HCT116 (cell line): ENCODE measurements at regions not wholly inside any gene's neighbourhood (a gene's known extent, or its start where the extent isn't known, plus 50 kb on each side); places are given as distances from the start of the nearest gene placed in this dataset.

Experiments
- ATAC-seq: fragments of 200-7000 bp; cut with Tn5 transposase; 2 replicates; pipeline ENCODE4 v1.9.1; 2020; ENCODE audit warnings: mild to moderate bottlenecking, moderate library complexity
- BruUV-seq: library from RNA; stranded (reverse); fragments of 400-500 nt; replicated peaks from 2 replicates; lab custom pipeline; 2021; lab: Mats Ljungman, UMichigan
- CTCF ChIA-PET: fragments of 300-600 bp; sonication (Branson Sonifier 250); formaldehyde crosslinking; loops from one replicate; lab custom pipeline; 2021; ENCODE audit warnings: antibody characterized with exemption; lab: Charles Lee
- POLR2A ChIA-PET: fragments of 300-600, 350-600 bp; sonication (Branson Sonifier 250); formaldehyde crosslinking; loops from one replicate; lab custom pipeline; 2021; ENCODE audit warnings: antibody characterized with exemption; lab: Charles Lee
- RAD21 ChIA-PET, 2 experiments: fragments of 300-600 bp; sonication (Branson Sonifier 250); formaldehyde crosslinking; loops; one replicate each; lab custom pipeline; 2023; ENCODE audit warnings: low total read pairs in 2 of 2; ENCODE audit not compliant: uncharacterized antibody in 2 of 2, unreplicated experiment in 2 of 2, low non-redundant PET in 1 of 2; lab: Charles Lee
- DNase-seq: peaks from one replicate; pipeline ENCODE4 v3.0.0-alpha.2; 2010; ENCODE audit warnings: low read depth, low spot score
- H2AFZ ChIP-seq: fragments of 200-600 bp; shearing (Covaris generic), sonication (generic); 2 replicates; pipeline ENCODE4 v1.6.1; 2017; ENCODE audit warnings: low read depth, mixed run types, mixed read lengths, antibody characterized with exemption, low read length; ENCODE audit not compliant: poor library complexity, severe bottlenecking
- H3K27ac ChIP-seq: 2 replicates; pipeline ENCODE4 v1.5.1; 2012; ENCODE audit warnings: low read depth, low read length
- H3K27me3 ChIP-seq: fragments of 200-600 bp; sonication (generic); 2 replicates; pipeline ENCODE4 v1.6.1; 2016; ENCODE audit warnings: mixed run types, low read length, mixed read lengths; ENCODE audit not compliant: insufficient read depth
- H3K36me3 ChIP-seq, 2 experiments: fragments of 200-500 bp in 1 of 2; fragments of 200-600 bp in 1 of 2; sonication (Bioruptor generic) in 1 of 2; sonication (generic) in 1 of 2; 2 replicates each; pipeline versions ENCODE4 v1.5.1 to v1.6.1; 2014 to 2016; ENCODE audit warnings: low read length in 2 of 2, inconsistent platforms in 1 of 2, mixed read lengths in 1 of 2, mixed run types in 1 of 2; ENCODE audit not compliant: insufficient read depth in 2 of 2, control insufficient read depth in 1 of 2
- H3K4me1 ChIP-seq, 2 experiments: fragments of 200-600 bp in 1 of 2; sonication (generic) in 1 of 2; 2 replicates each; pipeline versions ENCODE4 v1.5.1 to v1.6.1; 2012 to 2017; ENCODE audit warnings: low read length in 2 of 2, inconsistent platforms in 1 of 2, mild to moderate bottlenecking in 1 of 2, mixed read lengths in 1 of 2, mixed run types in 1 of 2, moderate library complexity in 1 of 2; ENCODE audit not compliant: insufficient read depth in 2 of 2, control insufficient read depth in 1 of 2
- H3K4me2 ChIP-seq: fragments of 200-600 bp; sonication (generic); 2 replicates; pipeline ENCODE4 v1.6.1; 2017; ENCODE audit warnings: mixed run types, low read length, mixed read lengths
- H3K4me3 ChIP-seq, 2 experiments: fragments of 200-600 bp in 1 of 2; sonication (generic) in 1 of 2; replicated peaks in 1 of 2; 2 replicates each; pipeline ENCODE4 v1.5.1; 2011 to 2016; ENCODE audit warnings: low read length in 2 of 2, control low read depth in 1 of 2, low read depth in 1 of 2, mild to moderate bottlenecking in 1 of 2, mixed read lengths in 1 of 2, mixed run types in 1 of 2
- H3K79me2 ChIP-seq: fragments of 200-600 bp; sonication (generic); 2 replicates; pipeline ENCODE4 v1.6.1; 2017; ENCODE audit warnings: mild to moderate bottlenecking, mixed run types, low read length, moderate library complexity, mixed read lengths; ENCODE audit not compliant: insufficient read depth
- H3K9ac ChIP-seq: fragments of 200-600 bp; sonication (generic); 2 replicates; pipeline ENCODE4 v1.6.1; 2016; ENCODE audit warnings: low read length, mixed read lengths
- H3K9me2 ChIP-seq: fragments of 200-600 bp; sonication (generic), shearing (Covaris generic); 2 replicates; pipeline ENCODE4 v1.6.1; 2017; ENCODE audit warnings: mixed run types, mild to moderate bottlenecking, moderate library complexity; ENCODE audit not compliant: insufficient read depth
- H3K9me3 ChIP-seq, 2 experiments: fragments of 200-500 bp in 1 of 2; fragments of 200-600 bp in 1 of 2; sonication (Bioruptor generic) in 1 of 2; sonication (generic) in 1 of 2; 2 replicates each; pipeline ENCODE4 v1.6.1; 2014 to 2017; ENCODE audit warnings: low read length in 2 of 2, mixed read lengths in 2 of 2, inconsistent platforms in 1 of 2, low read depth in 1 of 2, mild to moderate bottlenecking in 1 of 2, mixed run types in 1 of 2, moderate library complexity in 1 of 2; ENCODE audit not compliant: control insufficient read depth in 1 of 2, insufficient read depth in 1 of 2
- H4K20me1 ChIP-seq: fragments of 200-600 bp; sonication (generic), shearing (Covaris generic); 2 replicates; pipeline ENCODE4 v1.6.1; 2017; ENCODE audit warnings: mixed run types, mild to moderate bottlenecking, moderate library complexity; ENCODE audit not compliant: insufficient read depth
- CBX3 ChIP-seq: IDR thresholded peaks from 2 replicates; pipeline ENCODE4 v1.6.1; 2012; ENCODE audit warnings: low read depth
- CEBPB ChIP-seq: IDR thresholded peaks from 2 replicates; pipeline ENCODE4 v1.6.1; 2012; ENCODE audit warnings: low read depth
- EGR1 ChIP-seq: IDR thresholded peaks from 2 replicates; pipeline ENCODE4 v1.6.1; 2012; ENCODE audit warnings: low read depth
- ELF1 ChIP-seq: IDR thresholded peaks from 2 replicates; pipeline ENCODE4 v1.6.1; 2012; ENCODE audit warnings: low read depth, borderline replicate concordance
- EZH2 ChIP-seq: fragments of 200-600 bp; sonication (generic); IDR thresholded peaks from 2 replicates; pipeline ENCODE4 v1.6.1; 2017; ENCODE audit warnings: antibody characterized with exemption, mixed run types
- EZH2phosphoT487 ChIP-seq: fragments of 200-600 bp; IDR thresholded peaks from 2 replicates; pipeline ENCODE4 v1.6.1; 2018; ENCODE audit warnings: antibody characterized with exemption, borderline replicate concordance
- FOSL1 ChIP-seq: IDR thresholded peaks from 2 replicates; pipeline ENCODE4 v1.6.1; 2012; ENCODE audit warnings: low read depth
- JUND ChIP-seq: IDR thresholded peaks from 2 replicates; pipeline ENCODE4 v1.6.1; 2012
- POLR2AphosphoS5 ChIP-seq: IDR thresholded peaks from 2 replicates; pipeline ENCODE4 v1.6.1; 2011; ENCODE audit warnings: mild to moderate bottlenecking, low read depth, low read length, moderate library complexity
- RAD21 ChIP-seq: IDR thresholded peaks from 2 replicates; pipeline ENCODE4 v1.6.1; 2012; ENCODE audit warnings: low read depth, mild to moderate bottlenecking
- SIN3A ChIP-seq: IDR thresholded peaks from 2 replicates; pipeline ENCODE4 v1.6.1; 2012; ENCODE audit warnings: low read depth
- SP1 ChIP-seq: IDR thresholded peaks from 2 replicates; pipeline ENCODE4 v1.6.1; 2012; ENCODE audit warnings: low read depth
- SRF ChIP-seq: IDR thresholded peaks from 2 replicates; pipeline ENCODE4 v1.6.1; 2012; ENCODE audit warnings: low read depth
- TCF7L2 ChIP-seq: IDR thresholded peaks from 2 replicates; pipeline ENCODE4 v1.7.0; 2011; ENCODE audit warnings: borderline replicate concordance, inconsistent platforms; ENCODE audit not compliant: insufficient read depth, insufficient read length; ENCODE audit errors: extremely low read depth
- YY1 ChIP-seq: IDR thresholded peaks from 2 replicates; pipeline ENCODE4 v1.6.1; 2011; ENCODE audit warnings: low read length, low read depth, moderate library complexity, mild to moderate bottlenecking; ENCODE audit not compliant: insufficient replicate concordance; ENCODE audit errors: extremely low read depth
- ZFX ChIP-seq: fragments of 450-650 bp; IDR thresholded peaks from 2 replicates; pipeline ENCODE4 v1.6.1; 2017
- ZNF274 ChIP-seq: fragments of 200-500 bp; sonication (Bioruptor generic); IDR thresholded peaks from 2 replicates; pipeline ENCODE4 v1.6.1; 2014; ENCODE audit warnings: mild to moderate bottlenecking, low read depth, low read length, inconsistent platforms
- intact Hi-C: fragments of 100-400 bp; cut with micrococcal nuclease; formaldehyde crosslinking; loops from 2 replicates; pipeline ENCODE4 v1.10.0; 2022
- TF ChIP-seq, protein P1 (sequence below): IDR thresholded peaks from 2 replicates; pipeline ENCODE4 v1.6.1; 2012
- TF ChIP-seq, protein P2 (sequence below): IDR thresholded peaks from 2 replicates; pipeline ENCODE4 v1.6.1; 2012

DNA sequence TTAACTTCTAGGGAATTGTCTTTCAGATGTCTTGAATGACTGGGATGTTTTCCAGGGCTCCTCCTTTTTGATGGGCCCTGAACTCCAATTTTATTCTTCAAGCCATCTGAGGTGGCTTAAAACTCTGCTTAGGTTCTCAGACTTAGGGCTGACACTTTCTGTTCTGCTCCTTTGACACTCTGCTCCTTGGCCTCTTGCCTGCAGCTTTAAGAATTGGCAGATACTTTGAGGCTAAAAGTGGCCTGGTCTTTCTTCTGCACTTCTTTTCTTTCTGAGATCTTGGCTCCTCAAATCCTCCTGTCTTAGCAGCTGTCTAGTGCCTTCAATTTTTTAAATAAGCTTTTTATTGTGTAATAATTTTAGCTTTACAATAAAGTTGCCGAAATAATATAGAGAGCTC, 294.6 kb downstream of the RPS6KC1 start:
- H3K27me3 ChIP-seq: peaks cover 3% of the 10 kb centered on the region; the same call in 1 of the 2 replicates
- CTCF ChIA-PET: no interaction called here
- no peaks in the 10 kb centered on the region for H3K9me3 ChIP-seq
- no peak overlapping the region for H3K9ac ChIP-seq
- H3K36me3 ChIP-seq: no peaks in the 10 kb centered on the region
- DNase-seq (no peak), ATAC-seq (no peak)
- TF ChIP-seq POLR2AphosphoS5 (no peak), EZH2phosphoT487 (no peak), RAD21 (no peak), SIN3A (no peak)
- TF ChIP-seq, protein P1, sequence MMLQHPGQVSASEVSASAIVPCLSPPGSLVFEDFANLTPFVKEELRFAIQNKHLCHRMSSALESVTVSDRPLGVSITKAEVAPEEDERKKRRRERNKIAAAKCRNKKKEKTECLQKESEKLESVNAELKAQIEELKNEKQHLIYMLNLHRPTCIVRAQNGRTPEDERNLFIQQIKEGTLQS: no peak
- no peaks in the 10 kb centered on the region for H3K9me2 ChIP-seq
- intact Hi-C loops: no loop called here
- no TSS peak for BruUV-seq
- no peak overlapping the region for H3K4me3 ChIP-seq
- H3K4me1 ChIP-seq: no peaks in the 10 kb centered on the region
- H2AFZ ChIP-seq: no peak overlapping the region
- H3K79me2 ChIP-seq: no peaks in the 10 kb centered on the region
- no peaks in the 10 kb centered on the region for H4K20me1 ChIP-seq
- no peak overlapping the region for H3K27ac ChIP-seq
- RAD21 ChIA-PET: no interaction called here
- POLR2A ChIA-PET: no interaction called here
- no peak overlapping the region for H3K4me2 ChIP-seq

DNA sequence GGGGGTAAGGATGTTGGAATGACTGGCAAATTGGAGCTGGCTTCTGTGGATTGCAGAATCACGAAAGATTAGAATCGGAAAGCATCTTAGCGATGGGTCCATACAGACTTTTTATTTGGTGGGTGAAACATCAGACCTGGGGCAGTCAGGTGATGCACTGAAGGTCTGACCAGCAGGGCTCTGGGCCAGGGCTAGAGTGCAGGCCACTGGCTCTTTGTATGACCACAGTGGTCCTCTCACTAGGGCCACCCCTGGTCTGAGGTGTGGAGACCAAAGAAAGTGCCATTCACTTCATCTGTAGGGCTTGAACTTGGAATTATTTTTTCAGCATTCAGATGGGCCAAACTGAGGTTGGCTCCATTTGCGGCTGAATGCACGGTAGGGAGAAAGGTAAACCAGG, 306.4 kb downstream of the RPS6KC1 start:
- intact Hi-C loops: no loop called here
- H3K9ac ChIP-seq: no peak overlapping the region
- H3K4me2 ChIP-seq: no peak overlapping the region
- H3K27me3 ChIP-seq: no peaks in the 10 kb centered on the region
- ChIA-PET POLR2A (no interaction called here), CTCF (no interaction called here), RAD21 (no interaction called here)
- H3K27ac ChIP-seq: no peak overlapping the region
- ATAC-seq (no peak), DNase-seq (no peak)
- H3K9me3 ChIP-seq: no peaks in the 10 kb centered on the region
- H4K20me1 ChIP-seq: no peaks in the 10 kb centered on the region
- TF ChIP-seq, protein P1: no peak
- TF ChIP-seq FOSL1: no peak
- no peak for TF ChIP-seq SRF
- TF ChIP-seq, protein P2, sequence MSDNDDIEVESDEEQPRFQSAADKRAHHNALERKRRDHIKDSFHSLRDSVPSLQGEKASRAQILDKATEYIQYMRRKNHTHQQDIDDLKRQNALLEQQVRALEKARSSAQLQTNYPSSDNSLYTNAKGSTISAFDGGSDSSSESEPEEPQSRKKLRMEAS: no peak
- TF ChIP-seq ZNF274: no peak
- TF ChIP-seq YY1: no peak
- TF ChIP-seq POLR2AphosphoS5: no peak
- TF ChIP-seq TCF7L2: no peak
- TF ChIP-seq JUND: no peak
- no peak for TF ChIP-seq EZH2
- TF ChIP-seq SIN3A: no peak
- no peak for TF ChIP-seq CBX3
- TF ChIP-seq ELF1: no peak
- TF ChIP-seq ZFX: no peak
- TF ChIP-seq EZH2phosphoT487: no peak
- TF ChIP-seq EGR1: no peak
- TF ChIP-seq RAD21: no peak
- TF ChIP-seq SP1: no peak
- no peak for TF ChIP-seq CEBPB
- no peak overlapping the region for H3K4me3 ChIP-seq
- no peaks in the 10 kb centered on the region for H3K9me2 ChIP-seq
- no peaks in the 10 kb centered on the region for H3K79me2 ChIP-seq
- no peak overlapping the region for H2AFZ ChIP-seq
- no TSS peak for BruUV-seq
- no peaks in the 10 kb centered on the region for H3K4me1 ChIP-seq
- no peaks in the 10 kb centered on the region for H3K36me3 ChIP-seq
